GM18520 (cell line): ENCODE measurements at regions not wholly inside any gene's neighbourhood (a gene's known extent, or its start where the extent isn't known, plus 50 kb on each side); places are given as distances from the start of the nearest gene placed in this dataset.

ENCODE experiments used
- ATAC-seq: cut with Tn5 transposase; IDR thresholded peaks from one replicate; pipeline ENCODE4 v1.9.1; 2021; ENCODE audit not compliant: unreplicated experiment

GRCh38 chr4:58935332-58935731, 1825.1 kb upstream of the IGFBP7 start:
- no peak for ATAC-seq

GRCh38 chr4:58936436-58936835, 1826.3 kb upstream of the IGFBP7 start:
- no peak for ATAC-seq

DNA sequence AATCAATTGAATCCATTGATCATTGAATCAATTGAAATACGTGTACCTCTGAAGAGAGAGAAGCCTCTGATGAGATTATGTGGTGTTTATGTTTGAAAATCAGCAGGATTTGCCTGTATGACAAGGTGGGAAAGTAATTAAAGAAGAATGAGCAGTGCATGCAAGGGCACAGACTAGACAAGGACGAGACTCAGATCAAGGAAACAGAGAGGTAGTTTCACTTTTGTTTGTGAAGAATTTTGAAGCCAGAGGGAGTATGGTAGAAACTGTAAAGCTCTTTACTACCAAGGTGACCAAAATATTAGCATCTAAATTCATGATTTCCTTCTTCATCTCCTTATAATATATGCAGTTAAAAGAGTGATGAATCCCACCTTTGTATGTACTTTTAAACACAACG, 1830.0 kb upstream of the IGFBP7 start:
- ATAC-seq = no peak

GRCh38 chr4:58941286-58941685, 1831.1 kb upstream of the IGFBP7 start:
- no peak for ATAC-seq

DNA sequence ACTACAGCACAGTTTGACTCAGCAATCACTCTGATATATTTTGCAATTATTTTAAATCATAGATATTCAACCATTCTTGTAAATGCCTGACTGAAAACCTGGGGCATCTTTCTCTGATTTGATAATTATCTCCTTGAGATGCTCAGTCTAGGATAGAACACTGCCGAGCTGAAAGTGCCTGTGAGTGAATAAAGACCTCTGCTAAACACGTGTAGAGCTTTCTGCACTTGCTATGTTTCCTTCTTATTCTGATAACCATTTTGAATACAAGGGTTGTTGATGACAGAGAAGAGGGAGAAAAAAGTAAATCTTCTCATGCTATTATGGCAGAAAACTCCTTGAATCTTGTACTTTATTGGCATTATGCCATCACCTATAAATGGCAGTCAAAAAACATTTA, 1843.4 kb upstream of the IGFBP7 start:
- no peak for ATAC-seq

DNA sequence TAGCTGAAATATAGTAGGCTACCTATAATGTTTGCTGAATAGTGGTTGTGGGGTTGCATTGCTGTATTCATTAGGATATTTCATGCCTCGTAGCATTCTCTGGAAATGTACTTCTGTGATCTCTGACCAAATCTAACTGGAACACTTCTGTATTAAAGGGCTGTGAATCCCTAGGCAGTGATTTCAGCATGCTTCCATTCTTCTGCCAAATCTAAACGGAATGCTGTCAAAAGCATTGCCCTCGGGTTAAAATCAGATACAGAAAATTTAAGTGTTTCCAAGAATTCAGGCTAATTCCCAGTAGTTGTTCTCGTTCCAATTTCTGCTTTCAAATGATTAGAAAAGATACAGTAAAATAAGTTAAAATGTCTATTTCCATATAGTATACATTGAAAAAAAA, 1847.5 kb upstream of the IGFBP7 start:
- ATAC-seq = no peak

DNA sequence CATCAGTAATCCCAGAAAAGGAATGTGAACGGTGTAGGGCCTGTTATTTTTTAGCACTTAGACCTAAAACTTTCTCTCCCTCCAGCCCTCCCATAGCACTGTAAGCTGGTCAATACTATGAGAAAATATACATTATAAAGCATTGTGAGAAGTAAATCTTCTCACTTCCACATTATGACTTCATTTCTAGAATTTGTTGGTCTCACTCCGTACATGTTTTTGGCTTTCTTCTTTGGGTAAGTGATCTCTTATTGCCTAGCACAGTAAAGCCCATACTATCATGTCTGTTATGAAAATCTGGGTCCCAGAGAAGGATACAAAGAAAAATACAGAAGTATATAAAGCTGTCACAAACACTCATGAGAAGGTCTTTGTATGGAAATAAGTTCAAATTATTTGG, 1851.1 kb upstream of the IGFBP7 start:
- no peak for ATAC-seq

DNA sequence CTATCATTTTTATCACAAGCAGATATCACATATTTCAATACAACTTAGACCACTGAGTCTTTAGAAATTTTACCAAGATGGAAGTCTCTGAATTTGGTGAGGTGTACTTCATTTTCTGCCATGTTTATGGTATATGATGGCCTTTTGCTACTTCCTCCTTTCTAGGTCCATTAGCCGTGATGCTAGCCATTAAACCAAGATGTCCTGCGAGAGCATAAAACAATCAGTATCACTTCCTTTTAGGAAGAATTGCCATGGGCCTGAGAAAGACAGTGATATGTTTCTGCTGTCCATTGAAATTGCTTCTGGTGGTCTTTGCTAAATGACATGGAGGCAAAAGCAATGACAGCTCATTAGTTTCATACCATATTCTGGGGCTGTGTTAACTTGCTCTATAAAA, 1851.7 kb upstream of the IGFBP7 start:
- ATAC-seq = no peak

DNA sequence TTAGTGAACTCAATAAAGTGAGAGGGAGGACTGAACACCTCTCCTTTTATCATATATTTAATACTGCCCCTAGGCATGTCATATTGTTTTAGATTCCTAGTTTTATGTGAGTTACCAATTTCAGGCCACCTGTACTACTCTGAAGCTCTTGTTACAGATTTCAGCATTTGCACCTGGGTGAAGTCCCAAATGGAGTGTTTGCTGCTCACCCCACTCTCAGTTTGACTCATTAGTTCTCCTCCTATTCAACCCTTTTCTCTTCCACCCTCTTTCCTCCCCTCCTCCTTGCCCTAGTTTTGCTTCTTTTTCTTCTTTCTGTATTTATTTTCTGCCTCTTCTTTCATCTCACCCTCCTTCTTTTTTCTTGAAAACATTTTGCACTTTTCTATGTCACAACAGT, 1852.2 kb upstream of the IGFBP7 start:
- no peak for ATAC-seq

GRCh38 chr4:58981828-58982227, 1871.6 kb upstream of the IGFBP7 start:
- ATAC-seq = no peak

- ATAC-seq = no peak
Observed at GRCh38 chr4:58983887-58984286, 1873.7 kb upstream of the IGFBP7 start.

DNA sequence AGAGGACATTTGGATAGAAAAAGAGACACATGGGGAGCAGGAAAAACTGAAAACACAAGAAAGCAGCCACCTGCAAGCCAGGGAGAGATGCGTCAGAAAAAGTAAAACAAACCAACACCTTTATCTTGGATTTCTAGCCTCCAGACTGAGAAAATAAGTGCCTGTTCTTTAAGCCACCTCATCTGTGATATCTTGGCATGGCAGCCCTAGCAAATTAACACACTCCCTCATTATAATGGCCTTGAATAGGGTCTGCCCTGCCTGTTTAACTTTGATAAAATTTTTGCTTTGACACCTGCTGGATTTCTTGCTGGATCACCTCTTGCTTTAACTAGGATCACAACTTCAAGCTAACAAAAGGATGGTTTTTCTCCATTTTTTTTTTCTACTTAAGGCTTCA, 1892.0 kb upstream of the IGFBP7 start:
- no peak for ATAC-seq

GRCh38 chr4:59024257-59024656, 1914.1 kb upstream of the IGFBP7 start:
- no peak for ATAC-seq

DNA sequence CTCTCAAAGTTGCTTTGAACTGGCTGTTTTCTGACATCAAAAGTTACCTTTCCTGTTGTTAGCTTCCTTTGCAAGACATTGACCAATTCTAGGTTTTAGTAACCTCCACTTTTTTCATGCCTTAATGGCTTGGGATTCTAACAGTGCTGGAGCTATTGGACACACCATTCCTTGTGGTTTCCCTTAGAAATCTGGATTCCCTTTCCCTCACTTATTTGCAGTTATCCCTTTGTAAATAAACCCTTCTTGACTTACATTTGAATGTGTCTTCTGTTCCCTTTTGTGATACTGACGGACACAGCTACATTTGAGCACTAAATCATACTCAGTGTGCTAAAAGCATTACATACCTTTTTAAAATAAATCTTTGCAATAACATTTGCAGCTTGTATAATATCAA, 1927.6 kb upstream of the IGFBP7 start:
- no peak for ATAC-seq

DNA sequence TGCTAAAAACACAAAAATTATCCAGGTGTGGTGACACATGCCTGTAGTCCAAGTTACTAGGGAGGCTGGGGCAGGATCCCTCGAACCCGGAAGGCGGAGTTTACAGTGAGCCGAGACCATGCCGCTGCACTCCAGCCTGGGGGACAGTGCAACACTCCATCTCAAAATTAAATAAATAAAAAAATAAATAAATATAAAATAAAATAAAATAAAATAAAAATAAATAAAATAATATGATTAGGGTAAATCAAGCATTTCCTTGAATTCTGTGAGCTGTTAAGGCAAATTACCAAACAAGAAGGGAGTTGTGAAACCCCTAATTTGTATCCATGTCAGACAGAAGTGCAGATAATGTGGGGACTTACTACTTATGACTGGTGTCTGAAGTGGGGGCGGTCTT, 1928.9 kb upstream of the IGFBP7 start:
- ATAC-seq = no peak

DNA sequence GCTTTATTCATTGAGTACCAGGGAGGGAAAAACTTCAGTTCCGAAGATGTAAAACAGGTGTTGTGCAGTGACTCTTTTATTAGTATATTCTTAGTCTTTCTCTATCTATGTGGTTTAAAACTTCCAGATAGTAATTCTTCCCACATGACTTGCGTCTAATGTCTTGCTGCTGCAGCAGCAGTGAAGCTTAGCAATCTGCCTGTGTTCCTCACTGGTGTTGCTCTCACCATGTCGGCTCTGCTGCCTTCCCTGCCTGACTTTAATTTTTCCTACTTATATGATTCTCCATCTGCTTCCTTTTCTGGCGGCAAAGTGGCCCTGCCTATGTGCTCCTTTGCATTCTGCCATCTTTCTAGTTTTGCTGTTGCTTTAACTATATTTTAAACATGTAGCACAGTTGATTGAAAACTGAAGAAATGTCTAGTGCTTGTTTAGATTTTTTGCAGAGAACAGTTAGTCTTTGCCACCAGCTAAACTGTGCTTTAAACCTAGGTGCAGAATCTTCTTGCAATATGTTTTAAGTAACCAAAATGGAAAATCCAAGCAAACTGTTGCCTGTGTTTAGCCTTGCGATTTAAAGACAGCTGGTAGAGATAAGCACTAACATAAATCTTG, 1934.2 kb upstream of the IGFBP7 start:
- ATAC-seq = no peak

DNA sequence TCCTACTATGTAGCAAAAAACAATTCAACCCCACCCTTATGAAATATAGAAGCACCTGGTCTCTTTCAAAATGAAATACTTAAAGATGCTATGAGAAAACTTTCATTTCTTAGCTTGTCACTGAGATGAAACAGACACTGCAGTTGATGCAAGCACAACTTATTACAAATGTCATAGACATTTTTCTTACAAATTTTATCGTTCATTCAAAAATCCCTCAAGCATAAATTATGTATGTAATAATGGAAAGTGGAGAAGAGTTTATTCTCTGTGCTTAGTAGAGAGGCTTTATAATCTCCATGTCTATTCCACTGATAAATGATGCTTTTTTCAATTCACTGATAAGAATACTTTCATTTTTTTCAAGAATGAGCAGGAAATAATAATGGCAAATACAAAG, 1943.9 kb upstream of the IGFBP7 start:
- ATAC-seq = no peak

GRCh38 chr4:59057804-59058203, 1947.6 kb upstream of the IGFBP7 start:
- no peak for ATAC-seq

DNA sequence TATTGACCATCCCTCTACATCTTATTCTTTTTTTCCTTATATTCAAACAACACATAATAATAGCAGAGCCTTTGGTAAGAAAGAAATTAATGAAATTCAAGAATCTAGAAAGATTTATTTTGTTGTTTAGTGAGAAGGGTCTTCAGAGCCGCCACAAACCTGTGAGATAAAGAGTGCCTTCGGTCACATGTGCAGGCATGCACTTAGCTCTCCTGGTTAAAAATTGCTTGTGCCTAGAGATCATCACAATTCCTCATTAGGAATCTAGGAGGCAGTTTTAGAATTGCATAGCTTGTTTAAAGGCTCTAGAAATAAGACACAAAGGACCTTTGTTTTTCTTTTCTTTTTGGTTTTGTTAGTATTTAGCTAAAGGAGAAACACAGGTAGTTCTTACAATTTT, 1948.4 kb upstream of the IGFBP7 start:
- no peak for ATAC-seq

DNA sequence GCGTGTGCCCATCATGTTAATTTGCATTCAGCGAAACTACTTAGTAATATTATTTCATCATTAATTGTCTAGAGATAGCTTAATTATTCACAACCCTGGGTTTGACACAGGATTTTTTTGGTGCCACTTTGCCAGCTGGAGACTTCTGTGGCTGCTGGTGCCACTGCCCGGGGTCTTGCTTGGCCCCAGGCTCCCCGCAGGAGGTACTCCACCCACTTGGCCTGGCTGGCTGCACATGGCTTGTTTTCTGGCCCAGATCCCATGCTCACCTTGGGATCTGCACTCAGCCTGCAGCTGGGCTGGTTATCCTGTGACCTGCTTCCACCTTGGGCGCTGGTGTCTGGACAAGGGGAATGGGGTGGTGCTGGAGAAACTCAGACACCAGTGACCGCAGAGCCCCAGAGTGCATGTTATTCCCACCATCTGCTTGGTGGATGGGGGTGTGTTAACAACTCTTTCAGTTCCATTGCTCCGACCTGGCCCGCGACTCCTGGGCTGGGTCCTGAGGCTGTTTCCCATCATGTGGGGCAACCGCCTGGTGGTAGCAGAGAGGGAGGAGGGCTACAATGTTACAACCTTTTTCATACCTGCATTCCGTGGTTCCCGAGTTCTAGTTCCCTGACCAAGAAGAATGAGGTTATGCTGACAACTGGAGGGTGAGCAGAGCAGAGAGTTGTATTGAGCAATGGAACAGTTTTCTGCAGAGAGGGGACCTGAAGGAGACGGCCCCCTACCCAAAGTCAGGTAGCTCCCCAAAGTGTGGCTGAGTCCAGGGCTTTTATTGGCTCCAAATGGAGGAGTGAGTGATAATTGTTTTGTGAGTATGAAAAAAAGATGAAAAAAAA, 1950.0 kb upstream of the IGFBP7 start:
- ATAC-seq = no peak

- ATAC-seq = no peak
Observed at GRCh38 chr4:59060895-59061294, 1950.7 kb upstream of the IGFBP7 start.

DNA sequence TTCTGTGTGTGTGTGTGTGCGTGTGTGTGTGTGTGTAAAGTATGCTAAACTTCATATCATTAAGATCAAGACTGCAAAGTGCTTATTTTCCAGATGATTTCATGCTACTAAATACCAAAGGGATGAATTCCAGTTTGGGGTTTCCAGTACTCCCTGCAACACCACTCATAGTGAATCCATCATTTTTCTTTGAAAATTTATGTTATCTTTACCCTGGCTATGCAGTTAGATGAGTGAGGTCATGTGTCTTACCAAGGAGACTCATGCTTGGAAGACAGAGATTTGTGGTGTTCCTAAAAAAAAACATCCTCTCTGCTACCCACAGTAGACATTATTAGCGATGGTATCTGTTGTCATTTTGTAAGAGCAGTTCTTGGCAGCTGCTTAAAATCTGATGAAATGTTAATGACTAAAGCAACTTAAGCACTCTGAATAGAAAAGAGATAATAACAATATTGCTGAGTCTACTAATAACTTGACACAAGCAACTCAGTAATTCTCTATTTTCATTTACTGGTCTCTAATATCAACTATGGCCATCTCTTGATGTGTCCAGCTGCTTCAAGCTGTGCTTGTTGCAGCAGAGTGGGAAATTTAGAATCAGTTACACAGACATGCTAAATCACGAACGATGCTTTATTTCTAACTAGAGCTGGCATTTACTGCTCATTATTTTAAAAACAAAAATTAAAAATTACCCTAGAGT, 1953.0 kb upstream of the IGFBP7 start:
- no peak for ATAC-seq
